Heart left ventricle (tissue), 13 donors: ENCODE measurements at regions not wholly inside any gene's neighbourhood (a gene's known extent, or its start where the extent isn't known, plus 50 kb on each side); places are given as distances from the start of the nearest gene placed in this dataset.

Experiments used
- POLR2A ChIP-seq, 2 donors: fragments of 450-650 bp; IDR thresholded peaks; one replicate each; pipeline ENCODE4 v1.6.1; 2017; ENCODE audit warnings: antibody characterized with exemption in 2 of 2, mild to moderate bottlenecking in 2 of 2, moderate library complexity in 2 of 2
- TF ChIP-seq, protein P1 (sequence below), 12 donors: fragments of 200-600 bp; sonication (generic) in 4 of 12; IDR thresholded peaks; one replicate each; pipeline versions ENCODE4 v1.5.0 to v1.8.0; 2018 to 2022; ENCODE audit warnings: antibody characterized with exemption in 12 of 12, mild to moderate bottlenecking in 5 of 12
- donor health status: ischemic (EF 13 %, LVEDD 7.1; RV severe dilation, severe dysfunction).
- donor health status: DM: no; HTN: yes; CAD: no.
- donor health status: DM: no; HTN: no; CAD: no.
- donor health status: ischemic (EF 25% LVEDD 6.9; RV normal size, moderate dysfunction).
- donor health status: ischemic (EF 25% LVEDD 5.7; RV mildly dilated, moderate dysfunction).
- donor health status: ischemic (EF 35%, LVEDD 5.7; RV mildly dilated, moderate dysfunction).
- donor health status: nonischemic (EF 11% LVEDD 7.7; RV severe dilation, severe dysfunction).
- donor health status: DM: yes; HTN: yes; CAD: no.
- donor health status: PGD.
- donor health status: ischemic (EF 29% LVEDD 5.4; RV normal size, mild dysfunction).
- donor health status: nonischemic (EF 23%, LVEDD 6.1; RV moderate dilation, normal function).

- TF ChIP-seq, protein P1, sequence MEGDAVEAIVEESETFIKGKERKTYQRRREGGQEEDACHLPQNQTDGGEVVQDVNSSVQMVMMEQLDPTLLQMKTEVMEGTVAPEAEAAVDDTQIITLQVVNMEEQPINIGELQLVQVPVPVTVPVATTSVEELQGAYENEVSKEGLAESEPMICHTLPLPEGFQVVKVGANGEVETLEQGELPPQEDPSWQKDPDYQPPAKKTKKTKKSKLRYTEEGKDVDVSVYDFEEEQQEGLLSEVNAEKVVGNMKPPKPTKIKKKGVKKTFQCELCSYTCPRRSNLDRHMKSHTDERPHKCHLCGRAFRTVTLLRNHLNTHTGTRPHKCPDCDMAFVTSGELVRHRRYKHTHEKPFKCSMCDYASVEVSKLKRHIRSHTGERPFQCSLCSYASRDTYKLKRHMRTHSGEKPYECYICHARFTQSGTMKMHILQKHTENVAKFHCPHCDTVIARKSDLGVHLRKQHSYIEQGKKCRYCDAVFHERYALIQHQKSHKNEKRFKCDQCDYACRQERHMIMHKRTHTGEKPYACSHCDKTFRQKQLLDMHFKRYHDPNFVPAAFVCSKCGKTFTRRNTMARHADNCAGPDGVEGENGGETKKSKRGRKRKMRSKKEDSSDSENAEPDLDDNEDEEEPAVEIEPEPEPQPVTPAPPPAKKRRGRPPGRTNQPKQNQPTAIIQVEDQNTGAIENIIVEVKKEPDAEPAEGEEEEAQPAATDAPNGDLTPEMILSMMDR (IDR thresholded peaks at IDR 0.05): no peak
- no peak for TF ChIP-seq POLR2A (IDR thresholded peaks at IDR 0.05)
Measured at GRCh38 chr13:65985612-65986011, 1244.5 kb downstream of the PCDH9 start.
